Suppressor macrophage treated with lipopolysaccharide for 4 hours (primary cell): ENCODE measurements at regions not wholly inside any gene's neighbourhood (a gene's known extent, or its start where the extent isn't known, plus 50 kb on each side); places are given as distances from the start of the nearest gene placed in this dataset.
A peak's percentile ranks its signal among the peaks of the same experiment; 100 is the strongest.
"Not testable (repeated sequence)": the region's sequence is repeated elsewhere in the genome, so short reads cannot be mapped to it uniquely, and the experiment has no call there.

Source experiments
- DNase-seq: peaks from one replicate; pipeline ENCODE4 v3.0.0-alpha.2; 2020

DNA sequence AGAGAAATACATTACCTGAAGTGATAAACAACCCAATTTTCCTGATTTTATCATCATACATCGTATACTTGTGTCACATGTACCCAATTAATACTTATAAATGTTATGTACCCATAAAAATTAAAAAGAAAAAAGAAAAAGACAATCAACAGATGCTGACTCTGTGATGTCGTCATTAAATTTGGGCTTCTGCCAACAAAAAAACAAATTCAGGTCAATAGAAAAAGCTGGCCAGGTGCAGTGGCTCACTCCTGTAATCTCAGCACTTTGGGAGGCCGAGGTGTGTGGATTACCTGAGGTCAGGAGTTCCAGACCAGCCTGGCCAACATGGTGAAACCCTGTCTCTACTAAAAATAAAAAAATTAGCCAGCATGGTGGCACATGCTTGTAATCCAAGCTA lies 174.4 kb downstream of the ZIC4 start:
- DNase-seq = not testable (repeated sequence)

DNA sequence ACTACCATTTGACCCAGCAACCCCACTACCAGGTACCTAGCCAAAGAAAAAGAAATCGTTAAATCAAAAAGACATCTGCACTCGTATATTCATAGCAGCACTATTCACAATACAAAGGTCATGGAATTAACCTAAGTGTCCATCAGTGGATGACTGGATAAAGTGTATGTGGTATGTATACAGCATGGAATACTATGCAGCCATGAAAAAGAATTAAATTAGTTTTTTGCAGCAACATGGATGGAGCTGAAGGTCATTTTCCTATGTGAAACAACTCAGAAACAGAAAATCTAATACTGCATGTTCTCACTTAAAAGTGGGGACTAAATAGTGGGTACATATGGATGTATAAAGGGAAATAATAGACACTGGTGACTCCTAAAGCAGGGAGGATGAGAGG lies 175.2 kb downstream of the ZIC4 start:
- DNase-seq = no peak

DNA sequence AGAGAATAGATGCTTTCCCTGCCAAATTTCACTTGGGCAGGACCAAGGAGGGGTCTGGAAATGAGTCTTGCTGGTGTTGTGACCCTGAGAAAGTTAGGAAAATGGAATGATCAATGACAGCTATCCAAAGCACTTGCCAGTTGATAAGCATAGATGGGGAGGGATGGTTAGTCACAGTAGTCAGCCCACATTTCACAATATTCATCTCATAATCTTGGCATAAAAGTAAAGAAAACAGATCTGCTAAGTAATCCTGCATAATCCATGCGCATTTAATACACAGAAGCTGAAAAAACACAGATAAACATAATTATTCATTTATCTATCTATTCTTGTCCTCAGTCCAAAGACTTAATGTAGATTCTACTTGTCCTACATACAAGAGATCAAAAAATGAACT lies 184.1 kb downstream of the ZIC4 start:
- DNase-seq = no peak

DNA sequence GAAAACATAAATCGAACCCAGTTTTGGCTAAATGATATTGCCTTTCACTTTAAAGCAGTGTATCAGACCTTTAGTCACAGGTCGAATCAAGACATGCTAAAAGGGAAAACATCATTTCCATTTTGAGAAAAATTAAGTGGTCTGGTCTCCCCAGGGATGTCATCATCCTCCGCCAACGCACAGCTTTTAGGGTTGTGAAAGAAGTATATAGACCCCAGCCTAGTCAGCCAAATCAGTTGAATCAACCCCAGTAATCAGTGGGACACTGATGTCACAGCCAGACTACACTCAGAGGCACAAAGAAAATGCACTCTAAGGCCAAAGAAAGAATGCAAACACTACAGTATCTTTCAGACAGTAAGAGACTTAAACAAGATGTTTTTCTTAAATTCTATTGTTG lies 187.4 kb downstream of the ZIC4 start:
- no peak for DNase-seq

DNA sequence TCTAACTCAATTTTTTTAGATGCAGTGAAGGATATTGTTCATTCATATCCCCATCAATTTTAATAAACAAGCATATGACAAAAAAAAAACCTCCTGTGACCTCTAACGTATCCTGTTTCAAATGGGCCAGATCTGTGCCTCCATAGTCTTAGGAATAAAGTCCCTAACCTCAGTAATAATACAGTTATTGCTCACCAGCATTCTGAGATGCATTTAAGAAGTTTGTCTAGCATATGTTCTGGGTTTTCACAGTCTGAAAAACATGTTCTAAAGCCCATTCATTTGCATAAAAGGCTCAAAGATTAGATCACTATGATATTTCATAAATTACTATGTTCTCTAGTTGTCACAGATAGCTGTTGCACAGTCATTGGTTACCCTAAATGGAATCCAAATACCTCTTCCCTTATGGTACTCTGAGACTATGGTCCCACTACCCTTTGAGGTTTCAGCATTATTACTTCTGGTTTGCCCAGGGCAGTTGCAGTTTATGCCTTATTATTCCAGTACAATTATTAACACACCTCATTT lies 190.1 kb downstream of the ZIC4 start:
- DNase-seq = no peak

GRCh38 chr3:147215660-147216059 lies 190.7 kb downstream of the ZIC4 start:
- no peak for DNase-seq

GRCh38 chr3:147213633-147214032 lies 192.7 kb downstream of the ZIC4 start:
- no peak for DNase-seq

- no peak for DNase-seq
These were observed 195.7 kb downstream of the ZIC4 start for GRCh38 chr3:147210676-147211075.

GRCh38 chr3:147201086-147201485 lies 205.3 kb downstream of the ZIC4 start:
- no peak for DNase-seq

GRCh38 chr3:147200545-147200944 lies 205.8 kb downstream of the ZIC4 start:
- DNase-seq = no peak

GRCh38 chr3:147197739-147198138 lies 208.6 kb downstream of the ZIC4 start:
- no peak for DNase-seq

GRCh38 chr3:147195887-147196286 lies 210.5 kb downstream of the ZIC4 start:
- DNase-seq = no peak

DNA sequence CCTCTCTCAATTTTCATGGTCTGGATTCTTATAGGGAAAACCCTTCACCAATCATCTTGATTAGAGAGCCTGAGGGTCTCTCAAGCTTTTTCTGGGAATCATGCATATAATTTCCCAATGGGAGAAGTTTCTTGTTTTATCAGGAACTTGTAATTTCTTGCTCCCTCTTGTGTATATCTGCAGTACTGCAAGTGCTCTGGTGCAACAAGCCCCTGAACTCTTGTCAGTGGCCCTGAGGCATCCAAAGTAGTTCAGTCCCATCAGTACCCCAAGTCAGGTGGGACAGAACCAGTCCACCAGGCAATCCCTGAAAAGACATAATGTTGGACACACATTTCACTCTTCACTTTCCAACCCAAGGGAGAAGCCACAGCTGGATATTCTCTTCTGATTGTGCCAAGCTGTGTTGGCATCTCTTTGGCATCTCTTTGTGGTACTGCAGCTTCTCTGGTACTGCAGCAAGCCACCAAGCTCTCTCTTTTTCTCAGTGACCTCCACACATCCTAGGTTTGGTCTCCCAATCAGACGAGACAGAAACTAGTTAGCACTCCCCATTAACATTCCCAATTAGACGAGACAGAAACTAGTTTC lies 214.5 kb downstream of the ZIC4 start:
- peak; percentile 58 for DNase-seq

- DNase-seq = no peak
These were observed 217.3 kb downstream of the ZIC4 start for GRCh38 chr3:147189016-147189415.

DNA sequence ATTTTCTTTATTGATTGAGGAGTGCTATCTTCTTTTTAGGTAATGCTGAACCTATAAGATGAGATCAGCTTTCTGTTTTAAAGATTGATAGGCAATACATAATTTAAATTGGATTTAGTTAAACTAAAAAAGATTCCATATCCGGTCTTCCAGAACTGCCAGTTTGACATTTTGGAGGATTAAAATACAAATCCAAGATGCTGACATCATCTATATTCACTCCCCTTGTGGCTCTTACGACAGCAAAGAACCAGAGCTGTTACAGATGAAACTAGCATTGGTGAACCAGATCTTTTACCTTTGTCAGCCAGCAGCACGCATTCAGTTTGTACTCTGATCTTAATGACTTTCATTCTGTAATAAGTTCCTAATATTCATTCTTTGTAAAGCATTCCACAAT lies 218.7 kb downstream of the ZIC4 start:
- no peak for DNase-seq

DNA sequence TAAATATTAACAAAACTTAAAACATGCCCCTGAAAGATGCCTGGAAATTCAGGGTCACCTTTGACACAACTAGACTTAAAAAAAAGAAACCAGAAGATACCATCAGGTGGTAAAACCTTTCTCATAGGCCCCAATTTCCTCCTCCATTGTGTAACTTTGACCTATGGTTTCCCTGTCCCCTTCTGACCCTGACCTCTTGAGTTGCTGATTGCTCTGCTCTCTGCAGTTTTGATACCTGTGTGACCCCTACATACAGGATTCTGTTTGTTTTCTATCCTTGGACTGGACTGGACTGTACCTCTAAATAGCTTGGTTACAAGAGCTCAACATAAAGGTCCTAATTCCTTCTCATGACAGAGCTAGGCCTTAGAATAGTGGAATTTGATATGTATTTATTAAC lies 220.6 kb downstream of the ZIC4 start:
- DNase-seq = no peak

GRCh38 chr3:147184794-147185193 lies 221.5 kb downstream of the ZIC4 start:
- no peak for DNase-seq

DNA sequence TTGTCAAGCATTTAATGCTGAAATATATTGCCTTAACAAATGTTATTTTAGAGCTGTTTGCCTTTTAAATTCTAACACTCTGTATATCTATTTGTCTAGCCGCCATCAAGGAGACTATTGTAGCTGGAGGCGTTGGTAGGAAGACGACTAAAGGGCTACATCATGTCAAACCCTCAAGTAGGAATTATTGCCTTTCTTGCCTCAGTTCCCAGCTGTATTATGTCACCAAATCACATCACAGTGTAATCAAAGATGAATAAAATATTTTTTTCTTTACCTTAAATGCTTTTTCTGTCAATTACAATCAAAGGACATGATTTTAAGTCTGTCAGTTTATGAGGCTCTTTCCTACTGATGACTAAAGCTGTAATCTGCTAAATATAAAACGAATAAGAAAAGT lies 233.1 kb downstream of the ZIC4 start:
- DNase-seq = no peak

- DNase-seq = no peak
These were observed 243.6 kb downstream of the ZIC4 start for GRCh38 chr3:147162743-147163142.

GRCh38 chr3:147161833-147162232 lies 244.5 kb downstream of the ZIC4 start:
- DNase-seq = no peak

- DNase-seq = no peak
These were observed 245.4 kb downstream of the ZIC4 start for GRCh38 chr3:147160984-147161383.

DNA sequence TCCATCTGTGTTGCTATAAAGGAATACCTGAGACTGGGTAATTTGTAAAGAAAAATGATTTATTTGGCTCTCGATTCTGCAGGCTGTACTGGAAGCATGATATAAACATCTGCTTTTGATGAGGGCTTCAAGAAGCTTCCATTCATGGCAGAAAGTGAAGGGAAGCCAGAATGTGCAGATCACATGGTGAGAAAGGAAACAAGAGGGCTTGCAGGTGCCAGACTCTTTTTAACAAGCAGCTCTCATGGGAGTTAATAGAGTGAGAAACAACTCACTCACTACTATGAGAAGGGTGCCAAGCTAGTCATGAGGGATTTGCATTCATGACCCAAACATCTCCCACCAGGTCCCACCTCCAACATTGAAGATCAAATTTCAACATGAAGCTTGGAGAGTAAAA lies 247.2 kb downstream of the ZIC4 start:
- DNase-seq = no peak

DNA sequence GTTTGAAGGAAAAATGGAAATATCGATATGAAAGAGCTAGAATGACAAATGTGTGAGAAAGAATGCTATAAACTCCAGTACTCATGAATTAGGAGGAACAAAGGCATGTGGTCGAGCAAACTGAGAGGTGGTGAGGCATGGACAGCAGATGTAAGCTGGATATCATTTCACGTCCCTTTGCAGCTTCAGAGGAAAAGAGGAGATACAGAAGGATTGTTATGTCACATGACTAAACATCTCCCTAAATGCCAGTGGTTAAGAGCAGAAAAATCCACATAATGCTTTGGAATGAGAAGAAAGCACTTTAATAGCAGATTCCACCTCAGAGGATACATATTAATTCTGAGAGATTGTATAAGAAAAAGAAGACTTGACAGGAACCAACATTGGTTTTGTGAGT lies 248.7 kb downstream of the ZIC4 start:
- DNase-seq = no peak

GRCh38 chr3:147154988-147155387 lies 251.4 kb downstream of the ZIC4 start:
- DNase-seq = not testable (repeated sequence)

DNA sequence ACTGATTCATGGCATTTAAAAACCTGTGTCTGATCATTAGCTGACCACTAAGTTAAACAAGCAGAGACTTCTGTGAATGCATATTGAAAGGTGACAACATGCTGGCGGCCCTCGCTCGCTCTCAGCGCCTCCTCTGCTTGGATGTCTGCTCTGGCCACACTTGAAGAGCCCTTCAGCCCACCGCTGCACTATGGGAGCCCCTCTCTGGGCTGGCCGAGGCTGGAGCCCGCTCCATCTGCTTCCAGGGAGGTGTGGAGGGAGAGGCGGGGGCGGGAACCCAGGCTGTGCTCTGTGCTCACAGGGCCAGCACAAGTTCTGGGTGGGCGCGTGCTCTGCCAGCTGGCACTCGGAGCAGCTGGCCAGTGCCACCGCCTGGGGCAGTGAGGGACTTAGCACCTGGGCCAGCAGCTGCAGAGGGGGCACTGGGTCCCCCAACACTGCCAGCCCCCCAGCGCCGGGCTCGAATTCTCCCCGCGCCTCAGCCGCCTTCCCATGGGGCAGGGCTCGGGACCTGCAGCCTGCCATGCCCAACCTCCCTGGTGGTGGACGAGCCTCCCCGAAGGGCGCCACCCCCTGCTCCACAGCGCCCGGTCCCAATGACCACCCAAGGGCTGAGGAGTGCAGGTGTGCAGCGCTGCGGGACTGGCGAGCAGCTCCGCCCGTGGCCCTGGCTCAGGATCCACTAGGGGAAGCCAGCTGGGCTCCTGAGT lies 252.4 kb downstream of the ZIC4 start:
- no peak for DNase-seq
